PC-3 (cell line): ENCODE measurements at regions not wholly inside any gene's neighbourhood (a gene's known extent, or its start where the extent isn't known, plus 50 kb on each side); places are given as distances from the start of the nearest gene placed in this dataset.

Experiments used
- EZH2phosphoT487 ChIP-seq: fragments of 300-600 bp; sonication (generic); IDR thresholded peaks from 2 replicates; pipeline ENCODE4 v1.6.1; 2018; ENCODE audit warnings: mild to moderate bottlenecking, antibody characterized with exemption, low read length, borderline replicate concordance
- TF ChIP-seq, protein P1 (sequence below): fragments of 300-600 bp; sonication (generic); conservative IDR thresholded peaks from 2 replicates; pipeline ENCODE4 v1.5.1; 2017; ENCODE audit warnings: antibody characterized with exemption, low read depth, mild to moderate bottlenecking, low read length

DNA sequence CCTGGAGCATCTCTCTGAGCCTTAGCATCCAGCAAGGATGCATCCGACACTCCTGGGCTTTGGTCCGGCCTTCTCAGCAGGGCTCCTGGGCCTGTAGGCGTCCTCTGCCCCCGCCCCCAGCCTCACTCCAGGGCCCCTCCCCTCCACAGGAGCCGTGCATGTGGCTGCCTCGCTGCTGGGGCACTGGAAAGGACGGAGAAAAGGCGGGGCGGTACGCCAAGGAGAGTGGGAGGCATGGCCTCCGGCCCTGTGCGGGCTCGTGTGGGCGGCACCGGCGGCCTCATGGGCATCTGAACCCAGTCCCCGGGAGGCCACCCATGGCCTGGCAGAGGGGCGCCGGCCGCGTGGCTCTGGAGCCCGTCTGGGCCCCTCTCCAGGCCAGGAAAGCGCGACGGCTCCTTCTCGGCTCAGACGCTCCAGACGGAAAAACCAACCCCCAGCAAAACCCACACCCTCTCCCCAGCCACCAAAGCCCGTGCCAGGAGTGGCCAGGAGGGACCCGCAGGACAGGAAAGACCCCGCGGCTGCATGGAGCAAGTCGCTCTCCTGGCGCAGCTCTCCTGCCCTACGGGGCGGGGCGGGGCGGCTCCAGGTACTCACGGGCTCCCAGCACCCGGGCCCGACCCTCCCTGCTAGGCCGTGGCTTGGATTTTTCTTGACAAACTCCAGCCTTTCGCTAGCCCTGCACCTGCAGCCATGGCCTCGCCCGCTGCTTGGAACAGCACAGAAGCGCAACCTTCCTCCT is 419.9 kb downstream of the QKI start:
- TF ChIP-seq, protein P1, sequence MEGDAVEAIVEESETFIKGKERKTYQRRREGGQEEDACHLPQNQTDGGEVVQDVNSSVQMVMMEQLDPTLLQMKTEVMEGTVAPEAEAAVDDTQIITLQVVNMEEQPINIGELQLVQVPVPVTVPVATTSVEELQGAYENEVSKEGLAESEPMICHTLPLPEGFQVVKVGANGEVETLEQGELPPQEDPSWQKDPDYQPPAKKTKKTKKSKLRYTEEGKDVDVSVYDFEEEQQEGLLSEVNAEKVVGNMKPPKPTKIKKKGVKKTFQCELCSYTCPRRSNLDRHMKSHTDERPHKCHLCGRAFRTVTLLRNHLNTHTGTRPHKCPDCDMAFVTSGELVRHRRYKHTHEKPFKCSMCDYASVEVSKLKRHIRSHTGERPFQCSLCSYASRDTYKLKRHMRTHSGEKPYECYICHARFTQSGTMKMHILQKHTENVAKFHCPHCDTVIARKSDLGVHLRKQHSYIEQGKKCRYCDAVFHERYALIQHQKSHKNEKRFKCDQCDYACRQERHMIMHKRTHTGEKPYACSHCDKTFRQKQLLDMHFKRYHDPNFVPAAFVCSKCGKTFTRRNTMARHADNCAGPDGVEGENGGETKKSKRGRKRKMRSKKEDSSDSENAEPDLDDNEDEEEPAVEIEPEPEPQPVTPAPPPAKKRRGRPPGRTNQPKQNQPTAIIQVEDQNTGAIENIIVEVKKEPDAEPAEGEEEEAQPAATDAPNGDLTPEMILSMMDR = no peak
- TF ChIP-seq EZH2phosphoT487 = no peak
